Nephron progenitor cell (in vitro differentiated cells): ENCODE measurements at regions not wholly inside any gene's neighbourhood (a gene's known extent, or its start where the extent isn't known, plus 50 kb on each side); places are given as distances from the start of the nearest gene placed in this dataset.
A peak's percentile ranks its signal among the peaks of the same experiment; 100 is the strongest.

Source experiments
- DNase-seq: peaks from one replicate; pipeline ENCODE4 v3.0.0; 2021
- H3K27ac Mint-ChIP-seq: 2 replicates; pipeline ENCODE4 v1.8.0; 2021; ENCODE audit warnings: mild to moderate bottlenecking, moderate library complexity, mixed read lengths
- H3K27me3 Mint-ChIP-seq: 2 replicates; pipeline ENCODE4 v1.8.0; 2021; ENCODE audit warnings: mild to moderate bottlenecking, low read depth, mixed read lengths; ENCODE audit not compliant: poor library complexity
- H3K36me3 Mint-ChIP-seq: 2 replicates; pipeline ENCODE4 v1.8.0; 2021; ENCODE audit warnings: low read depth, mixed read lengths
- H3K4me1 Mint-ChIP-seq: 2 replicates; pipeline ENCODE4 v1.8.0; 2021; ENCODE audit warnings: mixed read lengths
- H3K4me3 Mint-ChIP-seq: 2 replicates; pipeline ENCODE4 v1.8.0; 2021; ENCODE audit warnings: mild to moderate bottlenecking, moderate library complexity, mixed read lengths
- H3K9me3 Mint-ChIP-seq: 2 replicates; pipeline ENCODE4 v1.8.0; 2021; ENCODE audit warnings: mild to moderate bottlenecking, moderate library complexity, mixed read lengths
- CTCF ChIP-seq: fragments of 200-600 bp; sonication (generic); IDR thresholded peaks from 2 replicates; pipeline ENCODE4 v1.5.0; 2021; ENCODE audit warnings: antibody characterized with exemption

GRCh38 chrX:20320461-20321159, 53.9 kb upstream of the RPS6KA3 start:
- DNase-seq: no peak
- Mint-ChIP-seq H3K36me3 (no peaks in the 10 kb centered on the region), H3K4me1 (peaks cover 46% of the 10 kb centered on the region), H3K27ac (peak overlapping the region; percentile 88), H3K27me3 (no peaks in the 10 kb centered on the region), H3K9me3 (peaks cover 64% of the 10 kb centered on the region), H3K4me3 (no peak overlapping the region)
- no peak for TF ChIP-seq CTCF

GRCh38 chrX:20319054-20319453, 52.3 kb upstream of the RPS6KA3 start:
- no peaks in the 10 kb centered on the region for H3K27me3 Mint-ChIP-seq
- no peaks in the 10 kb centered on the region for H3K36me3 Mint-ChIP-seq
- no peak for TF ChIP-seq CTCF
- peak overlapping the region; percentile 15 for H3K27ac Mint-ChIP-seq
- peaks cover 54% of the 10 kb centered on the region for H3K4me1 Mint-ChIP-seq
- peaks cover 63% of the 10 kb centered on the region for H3K9me3 Mint-ChIP-seq
- DNase-seq: no peak
- no peak overlapping the region for H3K4me3 Mint-ChIP-seq

GRCh38 chrX:20317873-20318272, 51.2 kb upstream of the RPS6KA3 start:
- Mint-ChIP-seq H3K4me1 (peaks cover 58% of the 10 kb centered on the region), H3K9me3 (peaks cover 61% of the 10 kb centered on the region)

More at GRCh38 chrX:20317873-20318272, 51.2 kb upstream of the RPS6KA3 start:
- H3K27me3 Mint-ChIP-seq: no peaks in the 10 kb centered on the region
- TF ChIP-seq CTCF: no peak
- no peak overlapping the region for H3K27ac Mint-ChIP-seq
- H3K36me3 Mint-ChIP-seq: no peaks in the 10 kb centered on the region
- H3K4me3 Mint-ChIP-seq: no peak overlapping the region
- DNase-seq: no peak
